HepG2 (cell line): ENCODE measurements at regions not wholly inside any gene's neighbourhood (a gene's known extent, or its start where the extent isn't known, plus 50 kb on each side); places are given as distances from the start of the nearest gene placed in this dataset.

ENCODE experiments used
- MYC ChIP-seq: sonication (generic); formaldehyde crosslinking; IDR thresholded peaks from 2 replicates; pipeline ENCODE4 v1.9.0; 2021; ENCODE audit warnings: missing genetic modification reagents, borderline replicate concordance
- SP1 ChIP-seq, 2 experiments: fragments of 450-650 bp in 1 of 2; sonication (generic) in 1 of 2; formaldehyde crosslinking in 1 of 2; IDR thresholded peaks; 2 replicates each; pipeline versions ENCODE4 v1.4.0 to v1.6.1; 2016 to 2020; ENCODE audit warnings: missing genetic modification reagents in 1 of 2

DNA sequence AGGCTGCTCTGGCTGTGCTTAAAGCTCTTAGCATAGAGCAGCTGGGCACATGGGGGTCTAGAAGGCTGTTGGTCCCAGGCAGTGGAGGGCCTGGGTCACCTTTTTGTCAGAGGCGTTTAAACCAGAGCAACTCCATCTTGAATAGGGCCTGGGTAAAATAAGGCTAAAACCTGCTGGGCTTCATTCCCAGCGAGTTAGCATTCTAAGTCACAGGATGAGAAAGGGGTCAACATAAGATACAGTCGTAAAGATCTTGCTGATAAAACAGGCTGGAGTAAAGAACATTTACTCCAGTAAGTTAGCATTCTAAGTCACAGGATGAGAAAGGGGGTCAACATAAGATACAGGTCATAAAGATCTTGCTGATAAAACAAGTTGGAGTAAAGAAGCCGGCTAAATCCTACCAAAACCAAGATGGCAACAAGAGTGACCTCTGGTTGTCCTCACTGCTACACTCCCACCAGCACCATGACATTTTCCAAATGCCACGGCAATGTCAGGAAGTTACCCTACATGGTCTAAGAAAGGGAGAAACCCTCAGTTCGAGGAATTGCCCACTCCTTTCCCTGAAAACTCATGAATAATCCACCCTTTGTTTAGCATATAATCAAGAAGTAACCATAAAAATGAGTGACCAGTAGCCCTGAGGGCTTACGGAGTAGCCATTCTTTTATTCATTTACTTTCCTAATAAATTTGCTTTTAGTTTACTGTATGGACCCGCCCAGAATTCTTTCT is 96.8 kb upstream of the PCBD1 start:
- no peak for TF ChIP-seq MYC (CRISPR knock-in tag)
- no peak for TF ChIP-seq SP1 (IDR thresholded peaks at IDR 0.05)
- no peak for TF ChIP-seq SP1 (CRISPR knock-in tag; IDR thresholded peaks at IDR 0.05)
